ENCODE measurements at regions not wholly inside any gene's neighbourhood (a gene's known extent, or its start where the extent isn't known, plus 50 kb on each side); places are given as distances from the start of the nearest gene placed in this dataset.

GRCh38 chr9:82467436-82467835, 478.9 kb downstream of the SPATA31D1 start:
- POLR2A ChIA-PET, result no interaction called here
- WGBS (ENCODE audit: insufficient coverage, low coverage, missing lambda C conversion rate), result 0% methylated on average over 2 of the region's 2 CpGs
- H3K79me2 ChIP-seq (ENCODE audit: control insufficient read depth, insufficient read depth, low read length), result no peaks in the 10 kb centered on the region
- TF ChIP-seq NELFE (IDR thresholded peaks at IDR 0.05; ENCODE audit: insufficient read depth, insufficient read length) (no peak), RBM22 (IDR thresholded peaks at IDR 0.05; ENCODE audit: low read depth, low read length, poor library complexity, severe bottlenecking) (no peak), ZNF512 (tag; IDR thresholded peaks at IDR 0.05) (no peak), GATAD2A (IDR thresholded peaks at IDR 0.05) (no peak), ZNF277 (CRISPR knock-in tag; IDR thresholded peaks at IDR 0.05; ENCODE audit: borderline replicate concordance) (no peak), NCOR1 (IDR thresholded peaks at IDR 0.05) (no peak), ZNF398 (CRISPR knock-in tag; IDR thresholded peaks at IDR 0.05) (no peak), MAX (CRISPR knock-in tag; IDR thresholded peaks at IDR 0.05) (no peak), ZNF324 (CRISPR knock-in tag; IDR thresholded peaks at IDR 0.05) (no peak), RBM15 (IDR thresholded peaks at IDR 0.05; ENCODE audit: insufficient read depth, low read length) (no peak), ZC3H11A (IDR thresholded peaks at IDR 0.05; ENCODE audit: low read depth, low read length) (no peak), ZNF436 (CRISPR knock-in tag; IDR thresholded peaks at IDR 0.05) (no peak), ZNF77 (CRISPR knock-in tag; IDR thresholded peaks at IDR 0.05) (no peak), ZNF282 (CRISPR knock-in tag; IDR thresholded peaks at IDR 0.05) (no peak), E2F4 (CRISPR knock-in tag; IDR thresholded peaks at IDR 0.05; ENCODE audit: low read depth) (no peak), ZNF431 (CRISPR knock-in tag; IDR thresholded peaks at IDR 0.05) (no peak)
- CTCF ChIA-PET (ENCODE audit: low intra/inter-chr PET ratio), result no interaction called here
- no peaks in the 10 kb centered on the region for H3K9me3 ChIP-seq (replicated peaks; ENCODE audit: control insufficient read depth, insufficient read depth, low read depth, low read length)
- FAIRE-seq (no peak), DNase-seq (ENCODE audit: extremely low read depth in 1 of 4, low spot score in 3 of 4) (no peak), ATAC-seq (no peak)
- H2AFZ ChIP-seq (ENCODE audit: low read depth, low read length), result no peak overlapping the region
- no peaks in the 10 kb centered on the region for H3K27me3 ChIP-seq (ENCODE audit: control insufficient read depth in 2 of 2, insufficient read depth in 2 of 2, low read length in 2 of 2)
- BruUV-seq (replicated peaks), result no TSS peak
- intact Hi-C loops (cut with micrococcal nuclease) (no loop called here), in situ Hi-C loops (cut with MboI) (no loop called here)
- no peak overlapping the region for H3K9ac ChIP-seq (ENCODE audit: insufficient read depth in 1 of 2, low read depth in 2 of 2, low read length in 2 of 2)
- no peak overlapping the region for H3K4me3 ChIP-seq
- no peak overlapping the region for H3K27ac ChIP-seq (ENCODE audit: extremely low read depth, low read depth, low read length)
- H4K20me1 ChIP-seq (replicated peaks; ENCODE audit: control insufficient read depth, insufficient read depth, low read length), result no peaks in the 10 kb centered on the region
- no peaks in the 10 kb centered on the region for H3K9me1 ChIP-seq (ENCODE audit: control insufficient read depth, insufficient read depth, low read length)
- H3K4me2 ChIP-seq (ENCODE audit: insufficient read depth, low read length), result no peak overlapping the region
- H3K36me3 ChIP-seq (ENCODE audit: control insufficient read depth, insufficient read depth, low read length), result no peaks in the 10 kb centered on the region
- H3K4me1 ChIP-seq (replicated peaks in 1 of 2; ENCODE audit: control insufficient read depth in 2 of 2, insufficient read depth in 2 of 2, low read length in 2 of 2), result no peaks in the 10 kb centered on the region

Measured in K562 (cell line).